Ascending aorta (tissue), 2 donors: ENCODE measurements at regions not wholly inside any gene's neighbourhood (a gene's known extent, or its start where the extent isn't known, plus 50 kb on each side); places are given as distances from the start of the nearest gene placed in this dataset.

ENCODE experiments used
- DNase-seq, 2 donors: peaks; one replicate each; pipeline ENCODE4 v3.0.0-alpha.2; 2019; ENCODE audit warnings: low spot score in 2 of 2
- H3K27ac ChIP-seq, 2 donors: fragments of 200-600 bp; sonication (generic); one replicate each; pipeline ENCODE4 v1.5.1; 2016 to 2017; ENCODE audit warnings: mild to moderate bottlenecking in 1 of 2
- H3K27me3 ChIP-seq: fragments of 200-600 bp; sonication (generic); one replicate; pipeline ENCODE4 v1.5.1; 2017
- H3K36me3 ChIP-seq, 2 donors: fragments of 200-600 bp; sonication (generic); one replicate each; pipeline ENCODE4 v1.5.1; 2016
- H3K4me1 ChIP-seq, 2 donors: fragments of 200-600 bp; sonication (generic); one replicate each; pipeline ENCODE4 v1.5.1; 2016 to 2017; ENCODE audit warnings: mild to moderate bottlenecking in 1 of 2
- H3K4me3 ChIP-seq, 2 donors: fragments of 200-600 bp; sonication (generic); one replicate each; pipeline ENCODE4 v1.5.1; 2016 to 2017; ENCODE audit warnings: mild to moderate bottlenecking in 1 of 2
- H3K9me3 ChIP-seq, 2 donors: fragments of 200-600 bp; sonication (generic); one replicate each; pipeline ENCODE4 v1.5.1; 2016
- CTCF ChIP-seq, 3 experiments: fragments of 200-600 bp in 2 of 3; fragments of 450-650 bp in 1 of 3; sonication (generic) in 2 of 3; IDR thresholded peaks; one replicate each; pipeline ENCODE4 v1.5.1; 2016 to 2019; ENCODE audit warnings: antibody characterized with exemption in 3 of 3, mild to moderate bottlenecking in 1 of 3, moderate library complexity in 1 of 3
- intact Hi-C: fragments of 100-400 bp; cut with DNase I; formaldehyde crosslinking; loops from one replicate; pipeline ENCODE4 v1.15.1; 2023

GRCh38 chr5:27336817-27337216 lies 298.4 kb upstream of the CDH9 start:
- intact Hi-C loops: no loop called here
- Histone ChIP-seq H3K36me3 (no peaks in the 10 kb centered on the region), H3K4me1 (no peaks in the 10 kb centered on the region), H3K27me3 (no peaks in the 10 kb centered on the region), H3K27ac (no peak overlapping the region), H3K9me3 (no peaks in the 10 kb centered on the region), H3K4me3 (no peak overlapping the region)
- TF ChIP-seq CTCF (IDR thresholded peaks at IDR 0.05): no peak
- no peak for DNase-seq

GRCh38 chr5:27328480-27328879 lies 290.1 kb upstream of the CDH9 start:
- intact Hi-C loops: no loop called here
- no peak overlapping the region for H3K4me3 ChIP-seq
- H3K36me3 ChIP-seq: no peaks in the 10 kb centered on the region
- H3K27ac ChIP-seq: no peak overlapping the region
- no peak for DNase-seq
- no peaks in the 10 kb centered on the region for H3K27me3 ChIP-seq
- H3K9me3 ChIP-seq: no peaks in the 10 kb centered on the region
- TF ChIP-seq CTCF (IDR thresholded peaks at IDR 0.05): no peak
- no peaks in the 10 kb centered on the region for H3K4me1 ChIP-seq

- no peaks in the 10 kb centered on the region for H3K4me1 ChIP-seq
- intact Hi-C loops: no loop called here
- no peak overlapping the region for H3K27ac ChIP-seq
- TF ChIP-seq CTCF (IDR thresholded peaks at IDR 0.05): no peak
- H3K27me3 ChIP-seq: no peaks in the 10 kb centered on the region
- DNase-seq: no peak
- no peak overlapping the region for H3K4me3 ChIP-seq
- no peaks in the 10 kb centered on the region for H3K9me3 ChIP-seq
- H3K36me3 ChIP-seq: no peaks in the 10 kb centered on the region
Observed at GRCh38 chr5:27325513-27325912, 287.1 kb upstream of the CDH9 start.

GRCh38 chr5:27318701-27319100 lies 280.3 kb upstream of the CDH9 start:
- no peak for TF ChIP-seq CTCF (IDR thresholded peaks at IDR 0.05)

GRCh38 chr5:27316271-27316650 lies 277.9 kb upstream of the CDH9 start:
- intact Hi-C loops: no loop called here
- no peak for DNase-seq
- H3K27me3 ChIP-seq: no peaks in the 10 kb centered on the region
- TF ChIP-seq CTCF (IDR thresholded peaks at IDR 0.05): no peak
- no peak overlapping the region for H3K4me3 ChIP-seq
- H3K9me3 ChIP-seq: no peaks in the 10 kb centered on the region
- H3K27ac ChIP-seq: no peak overlapping the region
- H3K4me1 ChIP-seq: no peaks in the 10 kb centered on the region
- H3K36me3 ChIP-seq: no peaks in the 10 kb centered on the region

More at GRCh38 chr5:27318701-27319100, 280.3 kb upstream of the CDH9 start:
- intact Hi-C loops: no loop called here
- Histone ChIP-seq H3K27me3 (no peaks in the 10 kb centered on the region), H3K36me3 (no peaks in the 10 kb centered on the region), H3K4me3 (no peak overlapping the region), H3K4me1 (no peaks in the 10 kb centered on the region), H3K9me3 (no peaks in the 10 kb centered on the region), H3K27ac (no peak overlapping the region)
- no peak for DNase-seq
